ENCODE measurements at regions not wholly inside any gene's neighbourhood (a gene's known extent, or its start where the extent isn't known, plus 50 kb on each side); places are given as distances from the start of the nearest gene placed in this dataset.

DNA sequence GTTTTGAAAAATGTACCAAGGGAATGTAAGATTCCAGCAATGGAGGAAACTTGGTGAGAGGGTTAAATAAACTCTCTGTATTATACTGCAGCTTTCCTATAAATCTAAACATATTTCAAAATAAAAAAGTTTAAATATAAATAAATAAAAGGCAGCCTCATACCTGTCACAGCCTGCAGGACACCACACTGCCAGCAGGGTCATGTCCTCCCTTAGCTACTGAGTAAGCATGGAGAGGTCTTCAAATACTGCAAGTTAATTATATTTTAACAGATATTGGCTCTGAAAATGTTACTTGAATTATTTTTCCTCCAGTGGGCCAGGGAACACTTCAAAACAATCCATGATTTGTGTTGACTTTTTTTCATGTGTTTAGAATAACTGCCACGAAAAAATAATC, 852.8 kb upstream of the PCDH7 start:
- TF ChIP-seq, protein P1, sequence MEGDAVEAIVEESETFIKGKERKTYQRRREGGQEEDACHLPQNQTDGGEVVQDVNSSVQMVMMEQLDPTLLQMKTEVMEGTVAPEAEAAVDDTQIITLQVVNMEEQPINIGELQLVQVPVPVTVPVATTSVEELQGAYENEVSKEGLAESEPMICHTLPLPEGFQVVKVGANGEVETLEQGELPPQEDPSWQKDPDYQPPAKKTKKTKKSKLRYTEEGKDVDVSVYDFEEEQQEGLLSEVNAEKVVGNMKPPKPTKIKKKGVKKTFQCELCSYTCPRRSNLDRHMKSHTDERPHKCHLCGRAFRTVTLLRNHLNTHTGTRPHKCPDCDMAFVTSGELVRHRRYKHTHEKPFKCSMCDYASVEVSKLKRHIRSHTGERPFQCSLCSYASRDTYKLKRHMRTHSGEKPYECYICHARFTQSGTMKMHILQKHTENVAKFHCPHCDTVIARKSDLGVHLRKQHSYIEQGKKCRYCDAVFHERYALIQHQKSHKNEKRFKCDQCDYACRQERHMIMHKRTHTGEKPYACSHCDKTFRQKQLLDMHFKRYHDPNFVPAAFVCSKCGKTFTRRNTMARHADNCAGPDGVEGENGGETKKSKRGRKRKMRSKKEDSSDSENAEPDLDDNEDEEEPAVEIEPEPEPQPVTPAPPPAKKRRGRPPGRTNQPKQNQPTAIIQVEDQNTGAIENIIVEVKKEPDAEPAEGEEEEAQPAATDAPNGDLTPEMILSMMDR (conservative IDR thresholded peaks at IDR 0.05) = no peak; the same call in 1 of the 2 replicates
- no peak for TF ChIP-seq ZFX (IDR thresholded peaks at IDR 0.05)

Measured in C4-2B (cell line).